ENCODE measurements at regions not wholly inside any gene's neighbourhood (a gene's known extent, or its start where the extent isn't known, plus 50 kb on each side); places are given as distances from the start of the nearest gene placed in this dataset.
"Not testable (repeated sequence)": the region's sequence is repeated elsewhere in the genome, so short reads cannot be mapped to it uniquely, and the experiment has no call there.

- TF ChIP-seq CTCF (IDR thresholded peaks at IDR 0.05; ENCODE audit: low read depth, low read length, missing input control): no peak
- TF ChIP-seq EGR1 (IDR thresholded peaks at IDR 0.05; ENCODE audit: low read depth in 2 of 2): no peak
- no peak for TF ChIP-seq JUND (IDR thresholded peaks at IDR 0.05)
- TF ChIP-seq RXRA (IDR thresholded peaks at IDR 0.05): no peak
Measured at GRCh38 chr14:71433303-71433702, 498.9 kb upstream of the RGS6 start (continued).

DNA sequence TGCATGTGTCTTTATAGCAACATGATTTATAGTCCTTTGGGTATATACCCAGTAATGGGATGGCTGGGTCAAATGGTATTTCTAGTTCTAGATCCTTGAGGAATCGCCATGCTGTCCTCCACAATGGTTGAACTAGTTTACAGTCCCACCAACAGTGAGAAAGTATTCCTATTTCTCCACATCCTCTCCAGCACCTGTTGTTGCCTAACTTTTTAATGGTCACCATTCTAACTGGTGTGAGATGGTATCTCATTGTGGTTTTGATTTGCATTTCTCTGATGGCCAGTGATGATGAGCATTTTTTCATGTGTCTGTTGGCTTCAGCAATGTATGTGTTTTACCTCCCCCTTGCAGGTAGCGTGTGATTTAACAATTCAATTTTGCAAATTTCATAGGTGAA lies 496.6 kb upstream of the RGS6 start:
- H3K4me1 ChIP-seq (ENCODE audit: control insufficient read depth in 4 of 4, insufficient read depth in 4 of 4, low read length in 3 of 4); H3K36me3 ChIP-seq (ENCODE audit: control insufficient read depth in 4 of 4, insufficient read depth in 3 of 4, low read depth in 1 of 4, low read length in 3 of 4); H3K27ac ChIP-seq (ENCODE audit: low read depth in 1 of 2, low read length in 2 of 2); H3K27me3 ChIP-seq (ENCODE audit: control insufficient read depth in 4 of 4, insufficient read depth in 4 of 4, low read length in 3 of 4); DNase-seq (ENCODE audit: low spot score); H3K9me3 ChIP-seq (ENCODE audit: control insufficient read depth in 4 of 4, low read length in 3 of 4); H3K4me3 ChIP-seq (ENCODE audit: low read depth in 1 of 3, low read length in 3 of 3); H3K9ac ChIP-seq (ENCODE audit: low read depth in 1 of 2, low read length in 2 of 2): not testable (repeated sequence)
- WGBS: 98% methylated on average over 2 of the region's 2 CpGs

DNA sequence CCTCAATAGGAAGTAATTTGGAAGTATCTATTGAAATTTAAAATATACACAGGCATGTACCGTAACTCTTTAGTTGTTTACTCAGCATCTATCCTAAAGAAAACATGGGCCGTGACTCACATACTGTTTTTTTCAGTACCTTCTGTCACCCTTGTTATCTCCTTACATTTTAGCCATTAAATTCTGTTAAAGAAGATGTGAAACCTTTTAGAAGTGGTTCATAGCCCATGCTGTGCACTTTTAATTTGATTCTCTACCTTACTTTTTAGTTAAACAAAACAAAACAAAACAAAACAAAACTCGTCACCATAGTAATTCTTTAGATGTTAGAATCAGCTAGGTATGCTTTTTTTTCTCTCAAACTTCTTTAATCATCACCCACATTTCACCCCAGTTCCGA lies 494.4 kb upstream of the RGS6 start:
- H3K4me3 ChIP-seq (ENCODE audit: low read depth in 1 of 3, low read length in 3 of 3): no peak overlapping the region
- no peaks in the 10 kb centered on the region for H3K36me3 ChIP-seq (ENCODE audit: control insufficient read depth in 4 of 4, insufficient read depth in 3 of 4, low read depth in 1 of 4, low read length in 3 of 4)
- DNase-seq (ENCODE audit: low spot score): no peak
- H3K4me1 ChIP-seq (ENCODE audit: control insufficient read depth in 4 of 4, insufficient read depth in 4 of 4, low read length in 3 of 4): no peaks in the 10 kb centered on the region
- no peak for TF ChIP-seq FOXA1 (IDR thresholded peaks at IDR 0.05)
- TF ChIP-seq EGR1 (IDR thresholded peaks at IDR 0.05; ENCODE audit: low read depth in 2 of 2): no peak
- TF ChIP-seq ATF3 (IDR thresholded peaks at IDR 0.05): no peak
- no peak for TF ChIP-seq RAD21 (IDR thresholded peaks at IDR 0.05)
- TF ChIP-seq YY1 (IDR thresholded peaks at IDR 0.05): no peak
- TF ChIP-seq RXRA (IDR thresholded peaks at IDR 0.05): no peak
- no peak for TF ChIP-seq JUND (IDR thresholded peaks at IDR 0.05)
- no peak for TF ChIP-seq ZBTB33 (IDR thresholded peaks at IDR 0.05)
- no peak for TF ChIP-seq TAF1 (conservative IDR thresholded peaks at IDR 0.05)
- TF ChIP-seq HNF4G (IDR thresholded peaks at IDR 0.05): no peak
- no peak for TF ChIP-seq CTCF (IDR thresholded peaks at IDR 0.05; ENCODE audit: low read depth, low read length, missing input control)
- TF ChIP-seq SP1 (IDR thresholded peaks at IDR 0.05): no peak
- TF ChIP-seq FOXA2 (IDR thresholded peaks at IDR 0.05): no peak
- no peak for TF ChIP-seq MAX (IDR thresholded peaks at IDR 0.05)
- TF ChIP-seq NR2F2 (IDR thresholded peaks at IDR 0.05): no peak
- TF ChIP-seq GABPA (IDR thresholded peaks at IDR 0.05 in 1 of 2, conservative IDR thresholded peaks at IDR 0.05 in 1 of 2): no peak
- TF ChIP-seq HNF4A (conservative IDR thresholded peaks at IDR 0.05): no peak
- TF ChIP-seq REST (IDR thresholded peaks at IDR 0.05): no peak
- no peak overlapping the region for H3K9ac ChIP-seq (ENCODE audit: low read depth in 1 of 2, low read length in 2 of 2)
- H3K9me3 ChIP-seq (ENCODE audit: control insufficient read depth in 4 of 4, low read length in 3 of 4): no peaks in the 10 kb centered on the region
- WGBS: 93% methylated on average over 4 of the region's 4 CpGs
- H3K27me3 ChIP-seq (ENCODE audit: control insufficient read depth in 4 of 4, insufficient read depth in 4 of 4, low read length in 3 of 4): no peaks in the 10 kb centered on the region
- no peak overlapping the region for H3K27ac ChIP-seq (ENCODE audit: low read depth in 1 of 2, low read length in 2 of 2)
